OCI-LY3 (cell line): ENCODE measurements at regions not wholly inside any gene's neighbourhood (a gene's known extent, or its start where the extent isn't known, plus 50 kb on each side); places are given as distances from the start of the nearest gene placed in this dataset.

Source experiments
- H2AFZ ChIP-seq: fragments of 200-600, 300-600 bp; shearing (Covaris generic); 2 replicates; pipeline ENCODE4 v1.6.0; 2014; ENCODE audit warnings: antibody characterized with exemption, low read depth, low read length
- H3K27ac ChIP-seq: fragments of 200-600, 300-600 bp; sonication (generic); 2 replicates; pipeline ENCODE4 v1.5.1; 2014; ENCODE audit warnings: mild to moderate bottlenecking, low read length, moderate library complexity, mixed read lengths
- H3K27me3 ChIP-seq: fragments of 200-600, 300-600 bp; sonication (generic); 2 replicates; pipeline ENCODE4 v1.6.1; 2014; ENCODE audit warnings: low read depth, low read length, mixed read lengths
- H3K36me3 ChIP-seq: fragments of 200-600, 300-600 bp; sonication (generic); replicated peaks from 2 replicates; pipeline ENCODE3; 2014; ENCODE audit warnings: low read depth, low read length, mixed read lengths
- H3K4me1 ChIP-seq: fragments of 300-600, 200-600 bp; sonication (generic); 2 replicates; pipeline ENCODE4 v1.6.1; 2014; ENCODE audit warnings: low read length, mixed read lengths
- H3K4me2 ChIP-seq: fragments of 200-600, 300-600 bp; sonication (generic); 2 replicates; pipeline ENCODE4 v1.6.1; 2014; ENCODE audit warnings: low read length, mixed read lengths
- H3K4me3 ChIP-seq: fragments of 300-600, 200-600 bp; sonication (generic); 2 replicates; pipeline ENCODE4 v1.5.1; 2014; ENCODE audit warnings: antibody characterized with exemption, mild to moderate bottlenecking, low read length, moderate library complexity
- H3K79me2 ChIP-seq: fragments of 300-600, 200-600 bp; shearing (Covaris generic); 2 replicates; pipeline ENCODE4 v1.6.1; 2014; ENCODE audit warnings: mild to moderate bottlenecking, low read length, mixed read lengths
- H3K9ac ChIP-seq: fragments of 300-600, 200-600 bp; shearing (Covaris generic); 2 replicates; pipeline ENCODE4 v1.6.0; 2014; ENCODE audit warnings: mild to moderate bottlenecking, low read length, moderate library complexity
- H3K9me3 ChIP-seq: fragments of 200-600, 300-600 bp; shearing (Covaris generic); 2 replicates; pipeline ENCODE4 v1.6.1; 2014; ENCODE audit warnings: low read length, mixed read lengths; ENCODE audit not compliant: insufficient read depth
- H4K20me1 ChIP-seq: fragments of 200-600, 300-600 bp; sonication (generic); 2 replicates; pipeline ENCODE4 v1.6.1; 2016; ENCODE audit warnings: low read length, mixed read lengths; ENCODE audit not compliant: insufficient read depth
- CTCF ChIP-seq: fragments of 200-600, 300-600 bp; sonication (generic); IDR thresholded peaks from 2 replicates; pipeline ENCODE4 v1.5.1; 2014; ENCODE audit warnings: antibody characterized with exemption, low read length, low read depth
- EZH2phosphoT487 ChIP-seq: fragments of 200-600 bp; shearing (Covaris generic); IDR thresholded peaks from 2 replicates; pipeline ENCODE4 v1.6.1; 2018; ENCODE audit warnings: antibody characterized with exemption, mixed run types, low read depth

DNA sequence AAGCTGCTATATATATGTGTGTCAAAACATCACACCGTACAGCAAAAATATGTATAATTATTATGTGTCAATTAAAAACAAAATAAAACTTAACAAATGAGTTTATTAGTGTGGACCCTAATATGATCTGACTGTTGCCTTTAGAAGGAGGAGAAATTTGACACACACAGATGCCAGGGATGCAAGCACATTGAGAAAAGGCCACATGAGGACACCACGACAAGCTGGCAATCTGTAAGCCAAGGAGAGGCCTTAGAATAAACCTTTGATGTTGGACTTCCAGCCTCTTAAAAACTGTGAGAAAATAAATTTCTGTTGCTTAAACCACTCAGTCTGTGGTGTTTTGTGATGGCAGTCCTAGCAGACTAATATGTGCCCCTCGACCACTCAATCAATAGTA is 214.7 kb downstream of the KCNS3 start:
- Histone ChIP-seq H3K4me2 (no peak overlapping the region), H3K79me2 (no peaks in the 10 kb centered on the region), H3K36me3 (no peaks in the 10 kb centered on the region), H3K9me3 (no peaks in the 10 kb centered on the region), H3K4me3 (no peak overlapping the region), H3K27ac (no peak overlapping the region), H3K27me3 (peaks cover 35% of the 10 kb centered on the region), H4K20me1 (no peaks in the 10 kb centered on the region), H3K4me1 (no peaks in the 10 kb centered on the region), H2AFZ (no peak overlapping the region), H3K9ac (no peak overlapping the region)
- no peak for TF ChIP-seq CTCF
- TF ChIP-seq EZH2phosphoT487 = no peak

DNA sequence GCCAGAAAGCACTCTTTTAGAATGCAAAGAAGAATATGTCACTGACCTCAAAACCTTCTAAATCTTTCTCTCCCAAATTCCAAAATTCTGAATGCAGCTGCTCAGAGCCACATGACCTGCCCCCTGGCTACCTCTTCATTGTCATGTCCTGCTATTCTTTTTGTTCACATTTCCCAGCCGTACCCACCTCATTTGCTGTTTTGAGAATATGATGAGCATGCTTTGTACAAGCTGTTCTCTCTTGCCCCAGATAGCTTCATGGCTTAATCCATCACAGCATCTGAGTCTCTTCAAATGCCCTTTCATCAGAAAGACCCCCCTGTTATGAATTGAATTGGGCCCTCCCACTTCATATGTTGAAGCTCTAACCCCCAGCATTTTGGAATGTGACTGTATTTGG is 214.3 kb downstream of the KCNS3 start:
- Histone ChIP-seq H3K36me3 (no peaks in the 10 kb centered on the region), H3K9me3 (no peaks in the 10 kb centered on the region), H4K20me1 (no peaks in the 10 kb centered on the region), H3K9ac (no peak overlapping the region), H3K4me1 (no peaks in the 10 kb centered on the region), H3K27me3 (peaks cover 30% of the 10 kb centered on the region), H3K27ac (no peak overlapping the region), H3K79me2 (no peaks in the 10 kb centered on the region), H3K4me3 (no peak overlapping the region), H2AFZ (no peak overlapping the region), H3K4me2 (no peak overlapping the region)
- TF ChIP-seq CTCF (no peak), EZH2phosphoT487 (no peak)

DNA sequence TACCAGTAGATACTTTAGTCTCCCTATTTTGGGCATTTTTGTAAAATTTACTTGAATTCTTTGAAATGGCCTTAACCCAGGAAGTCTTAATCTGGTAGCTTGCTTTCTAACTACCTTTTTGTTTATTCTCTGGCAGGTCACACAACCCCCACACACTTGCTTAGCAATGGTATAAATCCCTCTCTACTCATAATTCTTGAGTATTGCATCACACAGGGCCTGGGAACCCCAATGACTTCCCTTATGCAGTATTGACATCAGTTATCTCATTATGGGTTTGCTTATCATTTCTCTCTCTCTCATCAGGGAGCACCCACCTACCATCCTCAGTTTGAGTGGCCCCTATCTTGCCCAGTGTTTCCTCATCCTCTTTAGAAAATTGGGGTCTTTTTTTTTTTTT is 207.1 kb downstream of the KCNS3 start:
- no peaks in the 10 kb centered on the region for H4K20me1 ChIP-seq
- H3K79me2 ChIP-seq = no peaks in the 10 kb centered on the region
- no peak for TF ChIP-seq EZH2phosphoT487
- no peak for TF ChIP-seq CTCF
- no peaks in the 10 kb centered on the region for H3K36me3 ChIP-seq
- no peak overlapping the region for H2AFZ ChIP-seq
- H3K9me3 ChIP-seq = no peaks in the 10 kb centered on the region
- peaks cover 4% of the 10 kb centered on the region; the same call in 1 of the 2 replicates for H3K27me3 ChIP-seq
- H3K27ac ChIP-seq = no peak overlapping the region
- H3K4me2 ChIP-seq = no peak overlapping the region
- no peaks in the 10 kb centered on the region for H3K4me1 ChIP-seq
- H3K4me3 ChIP-seq = no peak overlapping the region
- H3K9ac ChIP-seq = no peak overlapping the region

DNA sequence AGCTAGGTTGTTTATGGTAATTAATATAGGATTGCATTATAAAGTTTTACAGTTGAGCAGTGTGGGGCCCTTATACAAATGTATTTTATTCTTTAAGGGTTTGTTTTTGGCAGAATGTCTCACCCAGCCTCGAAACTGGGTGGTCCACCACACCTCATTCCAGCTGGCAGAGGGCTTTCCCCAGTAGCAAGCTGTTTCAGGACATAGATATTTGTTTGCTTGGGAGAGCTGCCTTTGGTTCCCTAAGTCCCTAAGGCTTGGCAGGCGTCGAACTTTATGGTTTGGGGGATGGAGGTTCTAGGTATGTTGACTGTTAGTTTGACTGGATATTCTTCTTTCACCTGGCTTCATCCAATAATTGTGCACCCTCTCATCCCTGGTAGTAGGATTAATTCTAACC is 205.9 kb downstream of the KCNS3 start:
- TF ChIP-seq CTCF (no peak), EZH2phosphoT487 (no peak)
- Histone ChIP-seq H3K4me3 (no peak overlapping the region), H2AFZ (no peak overlapping the region), H3K4me2 (no peak overlapping the region), H3K79me2 (no peaks in the 10 kb centered on the region), H3K9ac (no peak overlapping the region), H4K20me1 (no peaks in the 10 kb centered on the region), H3K36me3 (no peaks in the 10 kb centered on the region), H3K27ac (no peak overlapping the region), H3K9me3 (no peaks in the 10 kb centered on the region), H3K4me1 (no peaks in the 10 kb centered on the region), H3K27me3 (peaks cover 2% of the 10 kb centered on the region; the same call in 1 of the 2 replicates)
